ENCODE measurements at regions not wholly inside any gene's neighbourhood (a gene's known extent, or its start where the extent isn't known, plus 50 kb on each side); places are given as distances from the start of the nearest gene placed in this dataset.

DNA sequence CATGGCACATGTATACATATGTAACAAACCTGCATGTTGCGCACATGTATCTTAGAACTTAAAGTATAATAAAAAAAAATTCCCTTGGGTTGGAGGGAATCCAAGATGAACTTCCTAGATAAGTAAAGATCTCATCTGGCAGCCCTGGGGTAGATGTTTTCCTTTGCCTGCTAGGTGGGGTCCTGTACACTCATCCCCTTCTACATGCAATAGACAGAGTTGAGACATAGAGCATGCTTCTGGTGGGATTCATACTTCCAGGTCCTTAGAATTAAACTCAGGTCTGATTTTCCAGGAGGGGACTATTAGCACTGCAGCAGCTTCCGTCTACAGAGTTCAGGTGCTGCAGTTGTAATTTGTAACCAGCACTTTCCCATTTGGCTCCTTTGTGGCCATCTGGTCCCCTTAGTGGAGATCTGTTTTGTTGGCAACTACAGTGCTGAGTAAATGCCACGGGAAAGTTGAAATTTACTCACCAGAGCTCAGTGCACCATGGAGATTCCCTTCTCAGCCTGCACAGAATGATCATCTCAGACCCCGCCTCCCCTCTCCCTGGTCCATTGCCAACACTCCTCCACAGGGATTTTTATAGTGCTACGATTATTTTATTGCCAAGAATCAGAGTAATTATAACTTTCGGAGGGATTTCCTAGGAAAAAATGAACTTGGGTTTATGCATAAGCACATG is 220.1 kb upstream of the E2F8 start:
- TF ChIP-seq POLR2A (IDR thresholded peaks at IDR 0.05) = no peak
- TF ChIP-seq, protein P1, sequence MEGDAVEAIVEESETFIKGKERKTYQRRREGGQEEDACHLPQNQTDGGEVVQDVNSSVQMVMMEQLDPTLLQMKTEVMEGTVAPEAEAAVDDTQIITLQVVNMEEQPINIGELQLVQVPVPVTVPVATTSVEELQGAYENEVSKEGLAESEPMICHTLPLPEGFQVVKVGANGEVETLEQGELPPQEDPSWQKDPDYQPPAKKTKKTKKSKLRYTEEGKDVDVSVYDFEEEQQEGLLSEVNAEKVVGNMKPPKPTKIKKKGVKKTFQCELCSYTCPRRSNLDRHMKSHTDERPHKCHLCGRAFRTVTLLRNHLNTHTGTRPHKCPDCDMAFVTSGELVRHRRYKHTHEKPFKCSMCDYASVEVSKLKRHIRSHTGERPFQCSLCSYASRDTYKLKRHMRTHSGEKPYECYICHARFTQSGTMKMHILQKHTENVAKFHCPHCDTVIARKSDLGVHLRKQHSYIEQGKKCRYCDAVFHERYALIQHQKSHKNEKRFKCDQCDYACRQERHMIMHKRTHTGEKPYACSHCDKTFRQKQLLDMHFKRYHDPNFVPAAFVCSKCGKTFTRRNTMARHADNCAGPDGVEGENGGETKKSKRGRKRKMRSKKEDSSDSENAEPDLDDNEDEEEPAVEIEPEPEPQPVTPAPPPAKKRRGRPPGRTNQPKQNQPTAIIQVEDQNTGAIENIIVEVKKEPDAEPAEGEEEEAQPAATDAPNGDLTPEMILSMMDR (IDR thresholded peaks at IDR 0.05) = no peak

Measured in esophagus squamous epithelium (tissue), 4 donors.